ENCODE measurements at regions not wholly inside any gene's neighbourhood (a gene's known extent, or its start where the extent isn't known, plus 50 kb on each side); places are given as distances from the start of the nearest gene placed in this dataset.

- DNase-seq (ENCODE audit: low spot score) (no peak), ATAC-seq (no peak)
- no peak overlapping the region for H3K27ac Mint-ChIP-seq
- H3K4me3 ChIP-seq, result no peak overlapping the region; the same call in 1 of the 2 replicates
- peak overlapping the region; percentile 97 for H3K4me2 ChIP-seq
- peak overlapping the region; percentile 59 for H3K4me3 Mint-ChIP-seq
- H3K4me1 Mint-ChIP-seq, result peaks cover 24% of the 10 kb centered on the region
- H3K36me3 Mint-ChIP-seq (ENCODE audit: low read depth), result no peaks in the 10 kb centered on the region
- peaks cover 30% of the 10 kb centered on the region for H3K27me3 ChIP-seq (ENCODE audit: insufficient read depth)
- peaks cover 8% of the 10 kb centered on the region; the same call in 1 of the 2 replicates for H3F3A ChIP-seq (replicated peaks; ENCODE audit: low read depth)
- H3K9me3 Mint-ChIP-seq, result no peaks in the 10 kb centered on the region; the same call in 1 of the 3 replicates
- H2AFZ ChIP-seq, result no peak overlapping the region
- peaks cover 4% of the 10 kb centered on the region; the same call in 1 of the 2 replicates for H4K20me1 ChIP-seq (replicated peaks; ENCODE audit: insufficient read depth)
- no peak overlapping the region for H3K27ac ChIP-seq (ENCODE audit: low read depth)
- no peaks in the 10 kb centered on the region for H3K79me2 ChIP-seq (replicated peaks; ENCODE audit: insufficient read depth)
- H3K4me1 ChIP-seq (ENCODE audit: insufficient read depth), result peaks cover 9% of the 10 kb centered on the region
- H3K36me3 ChIP-seq (ENCODE audit: insufficient read depth), result no peaks in the 10 kb centered on the region
- TF ChIP-seq REST (IDR thresholded peaks at IDR 0.05; ENCODE audit: unreplicated experiment) (no peak), ZNF462 (CRISPR knock-in tag; IDR thresholded peaks at IDR 0.05) (no peak), CREB1 (CRISPR knock-in tag; IDR thresholded peaks at IDR 0.05; ENCODE audit: low read depth) (no peak), ZNF331 (CRISPR knock-in tag; IDR thresholded peaks at IDR 0.05; ENCODE audit: low read depth) (no peak), ZNF114 (CRISPR knock-in tag; IDR thresholded peaks at IDR 0.05) (no peak), NANOG (IDR thresholded peaks at IDR 0.05; ENCODE audit: borderline replicate concordance) (no peak), EZH2 (IDR thresholded peaks at IDR 0.05; ENCODE audit: low read depth, unreplicated experiment) (no peak), POLR2AphosphoS5 (IDR thresholded peaks at IDR 0.05; ENCODE audit: low read depth) (no peak), JUNB (IDR thresholded peaks at IDR 0.05; ENCODE audit: unreplicated experiment) (no peak), EZH2phosphoT487 (IDR thresholded peaks at IDR 0.05; ENCODE audit: unreplicated experiment) (no peak), ETS1 (IDR thresholded peaks at IDR 0.05) (no peak), STAT1 (IDR thresholded peaks at IDR 0.05; ENCODE audit: unreplicated experiment) (no peak)
- TF ChIP-seq, protein P1, sequence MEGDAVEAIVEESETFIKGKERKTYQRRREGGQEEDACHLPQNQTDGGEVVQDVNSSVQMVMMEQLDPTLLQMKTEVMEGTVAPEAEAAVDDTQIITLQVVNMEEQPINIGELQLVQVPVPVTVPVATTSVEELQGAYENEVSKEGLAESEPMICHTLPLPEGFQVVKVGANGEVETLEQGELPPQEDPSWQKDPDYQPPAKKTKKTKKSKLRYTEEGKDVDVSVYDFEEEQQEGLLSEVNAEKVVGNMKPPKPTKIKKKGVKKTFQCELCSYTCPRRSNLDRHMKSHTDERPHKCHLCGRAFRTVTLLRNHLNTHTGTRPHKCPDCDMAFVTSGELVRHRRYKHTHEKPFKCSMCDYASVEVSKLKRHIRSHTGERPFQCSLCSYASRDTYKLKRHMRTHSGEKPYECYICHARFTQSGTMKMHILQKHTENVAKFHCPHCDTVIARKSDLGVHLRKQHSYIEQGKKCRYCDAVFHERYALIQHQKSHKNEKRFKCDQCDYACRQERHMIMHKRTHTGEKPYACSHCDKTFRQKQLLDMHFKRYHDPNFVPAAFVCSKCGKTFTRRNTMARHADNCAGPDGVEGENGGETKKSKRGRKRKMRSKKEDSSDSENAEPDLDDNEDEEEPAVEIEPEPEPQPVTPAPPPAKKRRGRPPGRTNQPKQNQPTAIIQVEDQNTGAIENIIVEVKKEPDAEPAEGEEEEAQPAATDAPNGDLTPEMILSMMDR (conservative IDR thresholded peaks at IDR 0.05; ENCODE audit: low read depth in 2 of 2), result no peak
- peaks cover 30% of the 10 kb centered on the region for H3K27me3 Mint-ChIP-seq (ENCODE audit: insufficient read depth, low read depth, poor library complexity)
- no peaks in the 10 kb centered on the region for H3K9me2 ChIP-seq (ENCODE audit: insufficient read depth)
Measured at GRCh38 chr17:64772845-64773299, 110.8 kb upstream of the SMURF2 start.

Measured in GM23338 (cell line).